Upper lobe of left lung (tissue), 6 donors: ENCODE measurements at regions not wholly inside any gene's neighbourhood (a gene's known extent, or its start where the extent isn't known, plus 50 kb on each side); places are given as distances from the start of the nearest gene placed in this dataset.
"Not testable (repeated sequence)": the region's sequence is repeated elsewhere in the genome, so short reads cannot be mapped to it uniquely, and the experiment has no call there.

Experiments
- ATAC-seq, 2 donors: fragments of 200-7000 bp; cut with Tn5 transposase; one replicate each; pipeline ENCODE4 v1.9.1; 2022; ENCODE audit warnings: mild to moderate bottlenecking in 2 of 2, moderate library complexity in 2 of 2; ENCODE audit not compliant: low FRiP score in 2 of 2
- DNase-seq, 2 donors: peaks; one replicate each; pipeline ENCODE4 v3.0.0-alpha.2; 2019 to 2020
- H3K27ac ChIP-seq, 4 donors: fragments of 200-600 bp; sonication (generic); one replicate each; pipeline ENCODE4 v1.5.1; 2016 to 2019
- H3K27me3 ChIP-seq, 4 donors: fragments of 200-600 bp; sonication (generic); one replicate each; pipeline ENCODE4 v1.5.1; 2017 to 2019
- H3K36me3 ChIP-seq, 4 donors: fragments of 200-600 bp; sonication (generic); one replicate each; pipeline ENCODE4 v1.5.1; 2016 to 2019
- H3K4me1 ChIP-seq, 4 donors: fragments of 200-600 bp; sonication (generic); one replicate each; pipeline ENCODE4 v1.5.1; 2018 to 2019
- H3K4me3 ChIP-seq, 4 donors: fragments of 200-600 bp; sonication (generic); one replicate each; pipeline ENCODE4 v1.5.1; 2017 to 2019; ENCODE audit warnings: mild to moderate bottlenecking in 2 of 4, moderate library complexity in 1 of 4
- H3K9me3 ChIP-seq, 4 donors: fragments of 200-600 bp; sonication (generic); one replicate each; pipeline ENCODE4 v1.5.1; 2018 to 2019
- CTCF ChIP-seq, 6 experiments: fragments of 450-650 bp in 4 of 6; fragments of 200-600 bp in 2 of 6; sonication (generic) in 2 of 6; IDR thresholded peaks; one replicate each; pipeline ENCODE4 v1.5.1; 2016 to 2019; ENCODE audit warnings: antibody characterized with exemption in 6 of 6
- EP300 ChIP-seq, 4 donors: sonication (generic); formaldehyde crosslinking; IDR thresholded peaks; one replicate each; pipeline ENCODE4 v1.5.1; 2017; ENCODE audit warnings: antibody characterized with exemption in 4 of 4, control low read depth in 2 of 4
- POLR2A ChIP-seq, 4 donors: fragments of 450-650 bp; IDR thresholded peaks; one replicate each; pipeline ENCODE4 v1.5.1; 2016 to 2017; ENCODE audit warnings: antibody characterized with exemption in 4 of 4, mild to moderate bottlenecking in 2 of 4
- POLR2AphosphoS5 ChIP-seq, 2 donors: sonication (generic); formaldehyde crosslinking; IDR thresholded peaks; one replicate each; pipeline ENCODE4 v1.5.1; 2017; ENCODE audit warnings: antibody characterized with exemption in 2 of 2
- WGBS, 2 donors: methylation state at CpG; one replicate each; pipeline ENCODE4 v1.1.5; 2017 to 2018; 5-methylcytosine and 5-hydroxymethylcytosine counted together
- donor health status: DM: no; HTN: no; CAD: no; lungs with moderate emphysema.
- donor health status: DM: no; HTN: yes; CAD: no; lungs with severe emphysema.

GRCh38 chr1:189212606-189213005 is 1265.1 kb downstream of the BRINP3 start:
- Histone ChIP-seq H3K4me3 (no peak overlapping the region), H3K36me3 (no peaks in the 10 kb centered on the region), H3K4me1 (no peaks in the 10 kb centered on the region), H3K9me3 (peaks cover 0 to 3% (median 0%) of the 10 kb centered on the region in 4 donors), H3K27me3 (no peaks in the 10 kb centered on the region), H3K27ac (no peak overlapping the region)
- TF ChIP-seq POLR2AphosphoS5 (IDR thresholded peaks at IDR 0.05): no peak
- TF ChIP-seq POLR2A (IDR thresholded peaks at IDR 0.05): no peak
- no peak for TF ChIP-seq CTCF (IDR thresholded peaks at IDR 0.05)
- TF ChIP-seq EP300 (IDR thresholded peaks at IDR 0.05): no peak
- ATAC-seq: no peak
- DNase-seq: no peak
- WGBS, 2 donors: 65 to 78% methylated on average over 2 of the region's 2 CpGs

- Histone ChIP-seq H3K9me3 (no peaks in the 10 kb centered on the region), H3K4me3 (no peak overlapping the region), H3K36me3 (no peaks in the 10 kb centered on the region), H3K4me1 (no peaks in the 10 kb centered on the region), H3K27me3 (no peaks in the 10 kb centered on the region), H3K27ac (no peak overlapping the region)
- 63 to 67% methylated on average over 1 of the region's 1 CpG for WGBS, 2 donors
- no peak for DNase-seq
- TF ChIP-seq EP300 (IDR thresholded peaks at IDR 0.05) (no peak), POLR2A (IDR thresholded peaks at IDR 0.05) (no peak), POLR2AphosphoS5 (IDR thresholded peaks at IDR 0.05) (no peak), CTCF (IDR thresholded peaks at IDR 0.05) (no peak)
- no peak for ATAC-seq
Observed at GRCh38 chr1:189216886-189217285, 1260.8 kb downstream of the BRINP3 start.

- no peak for ATAC-seq
- DNase-seq: no peak
- Histone ChIP-seq H3K9me3 (no peaks in the 10 kb centered on the region), H3K4me1 (no peaks in the 10 kb centered on the region), H3K4me3 (no peak overlapping the region), H3K27me3 (no peaks in the 10 kb centered on the region), H3K36me3 (no peaks in the 10 kb centered on the region), H3K27ac (no peak overlapping the region)
- TF ChIP-seq POLR2AphosphoS5 (IDR thresholded peaks at IDR 0.05): no peak
- no peak for TF ChIP-seq POLR2A (IDR thresholded peaks at IDR 0.05)
- TF ChIP-seq EP300 (IDR thresholded peaks at IDR 0.05): no peak
- TF ChIP-seq CTCF (IDR thresholded peaks at IDR 0.05): no peak
Observed at GRCh38 chr1:189217646-189218045, 1260.0 kb downstream of the BRINP3 start.

GRCh38 chr1:189220750-189221149 is 1256.9 kb downstream of the BRINP3 start:
- H3K36me3 ChIP-seq: no peaks in the 10 kb centered on the region
- no peak overlapping the region for H3K4me3 ChIP-seq
- no peak overlapping the region for H3K27ac ChIP-seq
- DNase-seq (no peak), ATAC-seq (no peak)
- WGBS, 2 donors: 67 to 84% methylated on average over 1 of the region's 1 CpG
- no peaks in the 10 kb centered on the region for H3K27me3 ChIP-seq
- no peaks in the 10 kb centered on the region for H3K4me1 ChIP-seq
- H3K9me3 ChIP-seq: peaks cover 0 to 8% (median 0%) of the 10 kb centered on the region in 4 donors
- TF ChIP-seq CTCF (IDR thresholded peaks at IDR 0.05) (no peak), POLR2AphosphoS5 (IDR thresholded peaks at IDR 0.05) (no peak), EP300 (IDR thresholded peaks at IDR 0.05) (no peak), POLR2A (IDR thresholded peaks at IDR 0.05) (no peak)

- H3K4me1 ChIP-seq, H3K27me3 ChIP-seq, ATAC-seq, H3K4me3 ChIP-seq, H3K36me3 ChIP-seq, H3K27ac ChIP-seq, H3K9me3 ChIP-seq: not testable (repeated sequence)
- WGBS, 2 donors: 98% methylated on average over 8 of the region's 28 CpGs; no CpG with 5 or more reads in 1 of the 2 donors
- peak in 1 of 2 donors; percentile 62 for DNase-seq
Observed at GRCh38 chr1:189225794-189226145, 1251.9 kb downstream of the BRINP3 start.
